NK-92 treated with Interleukin-12 subunit alpha and Interleukin-12 subunit beta, amount 100 ng/mL, for 24 hours (cell line): ENCODE measurements at regions not wholly inside any gene's neighbourhood (a gene's known extent, or its start where the extent isn't known, plus 50 kb on each side); places are given as distances from the start of the nearest gene placed in this dataset.

Experiments
- DNase-seq: peaks from one replicate; lab custom pipeline; 2025; lab: John Stamatoyannopoulos, UW

GRCh38 chr18:41695441-41695840 is 259.6 kb upstream of the PIK3C3 start:
- DNase-seq, result no peak

GRCh38 chr18:41693008-41693407 is 262.0 kb upstream of the PIK3C3 start:
- no peak for DNase-seq

GRCh38 chr18:41690332-41691127 is 264.5 kb upstream of the PIK3C3 start:
- no peak for DNase-seq

GRCh38 chr18:41687138-41687537 is 267.9 kb upstream of the PIK3C3 start:
- no peak for DNase-seq

GRCh38 chr18:41681138-41681880 is 273.7 kb upstream of the PIK3C3 start:
- DNase-seq, result no peak

GRCh38 chr18:41674506-41674905 is 280.5 kb upstream of the PIK3C3 start:
- DNase-seq, result no peak

GRCh38 chr18:41666231-41666630 is 288.8 kb upstream of the PIK3C3 start:
- DNase-seq, result no peak

GRCh38 chr18:41665210-41665609 is 289.8 kb upstream of the PIK3C3 start:
- no peak for DNase-seq

- no peak for DNase-seq
Measured at GRCh38 chr18:41660654-41661053, 294.4 kb upstream of the PIK3C3 start.

- DNase-seq, result no peak
Measured at GRCh38 chr18:41659438-41660130, 295.4 kb upstream of the PIK3C3 start.

- DNase-seq, result no peak
Measured at GRCh38 chr18:41657189-41657588, 297.8 kb upstream of the PIK3C3 start.

- no peak for DNase-seq
Measured at GRCh38 chr18:41655074-41655473, 300.0 kb upstream of the PIK3C3 start.

GRCh38 chr18:41647914-41648313 is 307.1 kb upstream of the PIK3C3 start:
- no peak for DNase-seq

- no peak for DNase-seq
Measured at GRCh38 chr18:41646915-41647620, 308.0 kb upstream of the PIK3C3 start.

- DNase-seq, result no peak
Measured at GRCh38 chr18:41645589-41646360, 309.3 kb upstream of the PIK3C3 start.

- DNase-seq, result no peak
Measured at GRCh38 chr18:41644466-41644865, 310.6 kb upstream of the PIK3C3 start.

- no peak for DNase-seq
Measured at GRCh38 chr18:41643427-41643826, 311.6 kb upstream of the PIK3C3 start.

GRCh38 chr18:41642756-41643155 is 312.3 kb upstream of the PIK3C3 start:
- DNase-seq, result no peak

- no peak for DNase-seq
Measured at GRCh38 chr18:41639218-41639617, 315.8 kb upstream of the PIK3C3 start.

GRCh38 chr18:41631723-41632285 is 323.2 kb upstream of the PIK3C3 start:
- peak; percentile 1 for DNase-seq
